ENCODE measurements at regions not wholly inside any gene's neighbourhood (a gene's known extent, or its start where the extent isn't known, plus 50 kb on each side); places are given as distances from the start of the nearest gene placed in this dataset.

GRCh38 chr5:126357585-126358342, 65.4 kb upstream of the GRAMD2B start:
- TF ChIP-seq POLR2A (IDR thresholded peaks at IDR 0.05; ENCODE audit: low read length) (no peak), GATA1 (IDR thresholded peaks at IDR 0.05; ENCODE audit: low read depth, low read length) (no peak)

All from erythroblast (primary cell).